ENCODE measurements at regions not wholly inside any gene's neighbourhood (a gene's known extent, or its start where the extent isn't known, plus 50 kb on each side); places are given as distances from the start of the nearest gene placed in this dataset.

GRCh38 chr17:71842986-71843385 is 277.8 kb upstream of the SOX9 start:
- Histone ChIP-seq H3K9me3 (ENCODE audit: control insufficient read depth in 4 of 4, low read length in 3 of 4) (no peaks in the 10 kb centered on the region), H3K27ac (ENCODE audit: low read depth in 1 of 2, low read length in 2 of 2) (no peak overlapping the region), H3K9ac (ENCODE audit: low read depth in 1 of 2, low read length in 2 of 2) (no peak overlapping the region), H3K36me3 (ENCODE audit: control insufficient read depth in 4 of 4, insufficient read depth in 3 of 4, low read depth in 1 of 4, low read length in 3 of 4) (no peaks in the 10 kb centered on the region), H3K27me3 (ENCODE audit: control insufficient read depth in 4 of 4, insufficient read depth in 4 of 4, low read length in 3 of 4) (peaks cover 0 to 3% (median 0%) of the 10 kb centered on the region in 4 donors), H3K4me1 (ENCODE audit: control insufficient read depth in 4 of 4, insufficient read depth in 4 of 4, low read length in 3 of 4) (peaks cover 0 to 4% (median 2%) of the 10 kb centered on the region in 4 donors), H3K4me3 (ENCODE audit: low read depth in 1 of 3, low read length in 3 of 3) (no peak overlapping the region)
- DNase-seq (ENCODE audit: low spot score), result no peak
- TF ChIP-seq FOXA2 (IDR thresholded peaks at IDR 0.05), result no peak
- TF ChIP-seq ZBTB33 (IDR thresholded peaks at IDR 0.05), result no peak
- TF ChIP-seq RAD21 (IDR thresholded peaks at IDR 0.05), result no peak
- no peak for TF ChIP-seq NR2F2 (IDR thresholded peaks at IDR 0.05)
- TF ChIP-seq SP1 (IDR thresholded peaks at IDR 0.05), result no peak
- WGBS, result 95% methylated on average over 3 of the region's 3 CpGs

- TF ChIP-seq TAF1 (conservative IDR thresholded peaks at IDR 0.05) (no peak), NR2F2 (IDR thresholded peaks at IDR 0.05) (peak; percentile 95), HNF4G (IDR thresholded peaks at IDR 0.05) (peak; percentile 80), FOXA2 (IDR thresholded peaks at IDR 0.05) (no peak), GABPA (IDR thresholded peaks at IDR 0.05 in 1 of 2, conservative IDR thresholded peaks at IDR 0.05 in 1 of 2) (peak in 1 of 2 donors; percentile 27), FOXA1 (IDR thresholded peaks at IDR 0.05) (no peak), YY1 (IDR thresholded peaks at IDR 0.05) (peak; percentile 54), RAD21 (IDR thresholded peaks at IDR 0.05) (peak; percentile 49 to 61), SP1 (IDR thresholded peaks at IDR 0.05) (peak; percentile 81), EGR1 (IDR thresholded peaks at IDR 0.05; ENCODE audit: low read depth in 2 of 2) (peak in 1 of 2 donors; percentile 27), HNF4A (conservative IDR thresholded peaks at IDR 0.05) (peak; percentile 81 to 91), ZBTB33 (IDR thresholded peaks at IDR 0.05) (peak; percentile 44), CTCF (IDR thresholded peaks at IDR 0.05; ENCODE audit: low read depth, low read length, missing input control) (no peak), RXRA (IDR thresholded peaks at IDR 0.05) (peak; percentile 82 to 87), JUND (IDR thresholded peaks at IDR 0.05) (peak in 1 of 2 donors; percentile 46)
- TF ChIP-seq, protein P1, sequence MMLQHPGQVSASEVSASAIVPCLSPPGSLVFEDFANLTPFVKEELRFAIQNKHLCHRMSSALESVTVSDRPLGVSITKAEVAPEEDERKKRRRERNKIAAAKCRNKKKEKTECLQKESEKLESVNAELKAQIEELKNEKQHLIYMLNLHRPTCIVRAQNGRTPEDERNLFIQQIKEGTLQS (IDR thresholded peaks at IDR 0.05), result peak; percentile 72
- TF ChIP-seq, protein P2, sequence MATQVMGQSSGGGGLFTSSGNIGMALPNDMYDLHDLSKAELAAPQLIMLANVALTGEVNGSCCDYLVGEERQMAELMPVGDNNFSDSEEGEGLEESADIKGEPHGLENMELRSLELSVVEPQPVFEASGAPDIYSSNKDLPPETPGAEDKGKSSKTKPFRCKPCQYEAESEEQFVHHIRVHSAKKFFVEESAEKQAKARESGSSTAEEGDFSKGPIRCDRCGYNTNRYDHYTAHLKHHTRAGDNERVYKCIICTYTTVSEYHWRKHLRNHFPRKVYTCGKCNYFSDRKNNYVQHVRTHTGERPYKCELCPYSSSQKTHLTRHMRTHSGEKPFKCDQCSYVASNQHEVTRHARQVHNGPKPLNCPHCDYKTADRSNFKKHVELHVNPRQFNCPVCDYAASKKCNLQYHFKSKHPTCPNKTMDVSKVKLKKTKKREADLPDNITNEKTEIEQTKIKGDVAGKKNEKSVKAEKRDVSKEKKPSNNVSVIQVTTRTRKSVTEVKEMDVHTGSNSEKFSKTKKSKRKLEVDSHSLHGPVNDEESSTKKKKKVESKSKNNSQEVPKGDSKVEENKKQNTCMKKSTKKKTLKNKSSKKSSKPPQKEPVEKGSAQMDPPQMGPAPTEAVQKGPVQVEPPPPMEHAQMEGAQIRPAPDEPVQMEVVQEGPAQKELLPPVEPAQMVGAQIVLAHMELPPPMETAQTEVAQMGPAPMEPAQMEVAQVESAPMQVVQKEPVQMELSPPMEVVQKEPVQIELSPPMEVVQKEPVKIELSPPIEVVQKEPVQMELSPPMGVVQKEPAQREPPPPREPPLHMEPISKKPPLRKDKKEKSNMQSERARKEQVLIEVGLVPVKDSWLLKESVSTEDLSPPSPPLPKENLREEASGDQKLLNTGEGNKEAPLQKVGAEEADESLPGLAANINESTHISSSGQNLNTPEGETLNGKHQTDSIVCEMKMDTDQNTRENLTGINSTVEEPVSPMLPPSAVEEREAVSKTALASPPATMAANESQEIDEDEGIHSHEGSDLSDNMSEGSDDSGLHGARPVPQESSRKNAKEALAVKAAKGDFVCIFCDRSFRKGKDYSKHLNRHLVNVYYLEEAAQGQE (IDR thresholded peaks at IDR 0.05), result no peak
- TF ChIP-seq, protein P3, sequence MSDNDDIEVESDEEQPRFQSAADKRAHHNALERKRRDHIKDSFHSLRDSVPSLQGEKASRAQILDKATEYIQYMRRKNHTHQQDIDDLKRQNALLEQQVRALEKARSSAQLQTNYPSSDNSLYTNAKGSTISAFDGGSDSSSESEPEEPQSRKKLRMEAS (IDR thresholded peaks at IDR 0.05), result peak; percentile 67
- H3K27ac ChIP-seq (ENCODE audit: low read depth in 1 of 2, low read length in 2 of 2), result no peak overlapping the region
- H3K4me3 ChIP-seq (ENCODE audit: low read depth in 1 of 3, low read length in 3 of 3), result no peak overlapping the region
- no peak overlapping the region for H3K9ac ChIP-seq (ENCODE audit: low read depth in 1 of 2, low read length in 2 of 2)
- no peaks in the 10 kb centered on the region for H3K27me3 ChIP-seq (ENCODE audit: control insufficient read depth in 4 of 4, insufficient read depth in 4 of 4, low read length in 3 of 4)
- no peaks in the 10 kb centered on the region for H3K36me3 ChIP-seq (ENCODE audit: control insufficient read depth in 4 of 4, insufficient read depth in 3 of 4, low read depth in 1 of 4, low read length in 3 of 4)
- no peak for DNase-seq (ENCODE audit: low spot score)
- H3K4me1 ChIP-seq (ENCODE audit: control insufficient read depth in 4 of 4, insufficient read depth in 4 of 4, low read length in 3 of 4), result peaks cover 0 to 4% (median 2%) of the 10 kb centered on the region in 4 donors
- WGBS, result 44% methylated on average over 2 of the region's 2 CpGs
- no peaks in the 10 kb centered on the region for H3K9me3 ChIP-seq (ENCODE audit: control insufficient read depth in 4 of 4, low read length in 3 of 4)
Measured at GRCh38 chr17:71845337-71845736, 275.5 kb upstream of the SOX9 start.

Measured in liver (tissue), 8 donors.